Hepatocyte (in vitro differentiated cells): ENCODE measurements at regions not wholly inside any gene's neighbourhood (a gene's known extent, or its start where the extent isn't known, plus 50 kb on each side); places are given as distances from the start of the nearest gene placed in this dataset.
A peak's percentile ranks its signal among the peaks of the same experiment; 100 is the strongest.

ENCODE experiments used
- DNase-seq: peaks from one replicate; pipeline ENCODE4 v3.0.0-alpha.2; 2016; ENCODE audit warnings: low spot score
- H2AFZ ChIP-seq: fragments of 200-600 bp; sonication (generic); 2 replicates; pipeline ENCODE4 v1.6.0; 2016; ENCODE audit warnings: antibody characterized with exemption, mild to moderate bottlenecking
- H3K27ac ChIP-seq: fragments of 200-600 bp; sonication (generic); 2 replicates; pipeline ENCODE4 v1.5.1; 2016; ENCODE audit warnings: mild to moderate bottlenecking
- H3K27me3 ChIP-seq: fragments of 200-600 bp; sonication (generic); 2 replicates; pipeline ENCODE4 v1.6.1; 2016
- H3K36me3 ChIP-seq: fragments of 200-600 bp; sonication (generic); replicated peaks from 2 replicates; pipeline ENCODE4 v1.5.1; 2016; ENCODE audit warnings: low read depth; ENCODE audit not compliant: insufficient read depth
- H3K4me1 ChIP-seq: fragments of 200-600 bp; sonication (generic); 2 replicates; pipeline ENCODE4 v1.5.1; 2016; ENCODE audit warnings: mild to moderate bottlenecking, moderate library complexity; ENCODE audit not compliant: insufficient read depth
- H3K4me2 ChIP-seq: fragments of 200-600 bp; sonication (generic); 2 replicates; pipeline ENCODE4 v1.6.0; 2016
- H3K4me3 ChIP-seq: fragments of 200-600 bp; sonication (generic); 2 replicates; pipeline ENCODE4 v1.5.1; 2016; ENCODE audit warnings: mild to moderate bottlenecking
- H3K79me2 ChIP-seq: fragments of 200-600 bp; sonication (generic); 2 replicates; pipeline ENCODE4 v1.6.0; 2017; ENCODE audit warnings: mild to moderate bottlenecking
- H3K9me2 ChIP-seq: fragments of 200-600 bp; sonication (generic); replicated peaks from 2 replicates; pipeline ENCODE4 v1.6.0; 2017; ENCODE audit warnings: mild to moderate bottlenecking; ENCODE audit not compliant: insufficient read depth
- H3K9me3 ChIP-seq: fragments of 200-600 bp; sonication (generic); 2 replicates; pipeline ENCODE4 v1.5.1; 2016; ENCODE audit warnings: low read depth, mild to moderate bottlenecking
- H4K20me1 ChIP-seq: fragments of 200-600 bp; sonication (generic); 2 replicates; pipeline ENCODE4 v1.6.0; 2016; ENCODE audit warnings: mild to moderate bottlenecking; ENCODE audit not compliant: insufficient read depth, poor library complexity, severe bottlenecking
- CTCF ChIP-seq: fragments of 200-600 bp; sonication (generic); IDR thresholded peaks from 2 replicates; pipeline ENCODE4 v1.5.1; 2016; ENCODE audit warnings: antibody characterized with exemption, mild to moderate bottlenecking; ENCODE audit not compliant: poor library complexity
- EZH2 ChIP-seq: fragments of 200-600 bp; sonication (generic); IDR thresholded peaks from 2 replicates; pipeline ENCODE4 v1.6.1; 2016; ENCODE audit warnings: antibody characterized with exemption, mild to moderate bottlenecking, borderline replicate concordance
- EZH2phosphoT487 ChIP-seq: fragments of 200-600 bp; sonication (generic); IDR thresholded peaks from one replicate; pipeline ENCODE4 v1.6.1; 2018; ENCODE audit warnings: antibody characterized with exemption, mild to moderate bottlenecking, low read depth, moderate library complexity; ENCODE audit not compliant: unreplicated experiment, severe bottlenecking
- WGBS: methylation state at CpG from one replicate; pipeline ENCODE4 v1.1.6; 2016; ENCODE audit warnings: low lambda C conversion rate; ENCODE audit errors: missing lambda C conversion rate; 5-methylcytosine and 5-hydroxymethylcytosine counted together

- no peak overlapping the region for H2AFZ ChIP-seq
- no peaks in the 10 kb centered on the region for H4K20me1 ChIP-seq
- H3K79me2 ChIP-seq = no peaks in the 10 kb centered on the region
- no peaks in the 10 kb centered on the region for H3K27me3 ChIP-seq
- H3K4me3 ChIP-seq = no peak overlapping the region
- no peaks in the 10 kb centered on the region for H3K9me2 ChIP-seq
- H3K27ac ChIP-seq = no peak overlapping the region
- DNase-seq = no peak
- no peaks in the 10 kb centered on the region for H3K36me3 ChIP-seq
- no peaks in the 10 kb centered on the region for H3K4me1 ChIP-seq
- no peak overlapping the region for H3K4me2 ChIP-seq
- no peaks in the 10 kb centered on the region for H3K9me3 ChIP-seq
- TF ChIP-seq CTCF (no peak), EZH2 (no peak)
- 94% methylated on average over 1 of the region's 1 CpG for WGBS
Observed at GRCh38 chr6:87919416-87919815, 128.2 kb upstream of the SPACA1 start.

- no peaks in the 10 kb centered on the region for H4K20me1 ChIP-seq
- H3K27me3 ChIP-seq = no peaks in the 10 kb centered on the region
- H3K36me3 ChIP-seq = no peaks in the 10 kb centered on the region
- TF ChIP-seq EZH2 (no peak), CTCF (no peak), EZH2phosphoT487 (no peak)
- no peaks in the 10 kb centered on the region for H3K4me1 ChIP-seq
- no peaks in the 10 kb centered on the region for H3K9me3 ChIP-seq
- no peaks in the 10 kb centered on the region for H3K79me2 ChIP-seq
- no peak overlapping the region for H2AFZ ChIP-seq
- H3K4me2 ChIP-seq = no peak overlapping the region
- WGBS = 100% methylated on average over 1 of the region's 1 CpG
- H3K9me2 ChIP-seq = no peaks in the 10 kb centered on the region
- no peak overlapping the region for H3K4me3 ChIP-seq
- DNase-seq = no peak
- H3K27ac ChIP-seq = no peak overlapping the region
Observed at GRCh38 chr6:87919001-87919400, 128.6 kb upstream of the SPACA1 start.

- DNase-seq = no peak
- H3K9me2 ChIP-seq = no peaks in the 10 kb centered on the region
- H2AFZ ChIP-seq = no peak overlapping the region
- no peak for TF ChIP-seq EZH2
- TF ChIP-seq EZH2phosphoT487 = no peak
- no peak for TF ChIP-seq CTCF
- no peaks in the 10 kb centered on the region for H3K36me3 ChIP-seq
- no peak overlapping the region for H3K27ac ChIP-seq
- 70% methylated on average over 5 of the region's 5 CpGs for WGBS
- H3K9me3 ChIP-seq = no peaks in the 10 kb centered on the region
- H3K27me3 ChIP-seq = no peaks in the 10 kb centered on the region
- H3K4me1 ChIP-seq = no peaks in the 10 kb centered on the region
- no peaks in the 10 kb centered on the region for H3K79me2 ChIP-seq
- no peak overlapping the region for H3K4me2 ChIP-seq
- H4K20me1 ChIP-seq = no peaks in the 10 kb centered on the region
- no peak overlapping the region for H3K4me3 ChIP-seq
Observed at GRCh38 chr6:87918461-87918941, 129.1 kb upstream of the SPACA1 start.

GRCh38 chr6:87917886-87918285, 129.8 kb upstream of the SPACA1 start:
- Histone ChIP-seq H3K9me3 (no peaks in the 10 kb centered on the region), H3K79me2 (no peaks in the 10 kb centered on the region), H3K27ac (no peak overlapping the region), H3K36me3 (no peaks in the 10 kb centered on the region), H2AFZ (peak overlapping the region; percentile 12), H3K4me2 (no peak overlapping the region), H3K4me1 (no peaks in the 10 kb centered on the region), H3K4me3 (no peak overlapping the region), H4K20me1 (no peaks in the 10 kb centered on the region), H3K27me3 (no peaks in the 10 kb centered on the region), H3K9me2 (no peaks in the 10 kb centered on the region)
- TF ChIP-seq CTCF (no peak), EZH2phosphoT487 (no peak), EZH2 (no peak)
- 83% methylated on average over 1 of the region's 1 CpG for WGBS
- no peak for DNase-seq
